IMR-90 (cell line): ENCODE measurements at regions not wholly inside any gene's neighbourhood (a gene's known extent, or its start where the extent isn't known, plus 50 kb on each side); places are given as distances from the start of the nearest gene placed in this dataset.

ENCODE experiments used
- ATAC-seq: fragments of 200-7000 bp; cut with Tn5 transposase; 2 replicates; pipeline ENCODE4 v1.9.1; 2020; ENCODE audit warnings: low read depth, mild to moderate bottlenecking, moderate library complexity
- BruUV-seq: library from RNA; stranded (reverse); fragments of 400-500 nt; replicated peaks from 2 replicates; lab custom pipeline; 2021; lab: Mats Ljungman, UMichigan
- CTCF ChIA-PET: fragments of 300-600 bp; formaldehyde crosslinking; extraction: SDS; loops from one replicate; lab custom pipeline; 2021; ENCODE audit warnings: antibody characterized with exemption; lab: Yijun Ruan, JAX
- POLR2A ChIA-PET: fragments of 300-600 bp; sonication (Branson Sonifier 250); formaldehyde crosslinking; loops from one replicate; lab custom pipeline; 2022; ENCODE audit warnings: antibody characterized with exemption; ENCODE audit not compliant: unreplicated experiment; lab: Charles Lee
- DNase-seq: peaks from one replicate; pipeline ENCODE4 v3.0.0; 2013
- H2AFZ ChIP-seq: replicated peaks from 2 replicates; pipeline ENCODE3; 2013; ENCODE audit warnings: low read length, mild to moderate bottlenecking; ENCODE audit not compliant: poor library complexity
- H2AK5ac ChIP-seq: 2 replicates; pipeline ENCODE4 v1.6.1; 2013; ENCODE audit warnings: low read depth, low read length, inconsistent platforms
- H2AK9ac ChIP-seq: replicated peaks from 2 replicates; pipeline ENCODE3; 2013; ENCODE audit warnings: mild to moderate bottlenecking, low read depth, low read length, moderate library complexity; ENCODE audit not compliant: poor library complexity
- H2BK120ac ChIP-seq: 2 replicates; pipeline ENCODE4 v1.6.1; 2013; ENCODE audit warnings: low read depth, low read length, inconsistent platforms
- H2BK15ac ChIP-seq: 3 replicates; pipeline ENCODE4 v1.6.1; 2013; ENCODE audit warnings: low read depth, low read length, inconsistent platforms
- H2BK20ac ChIP-seq: 2 replicates; pipeline ENCODE4 v1.6.1; 2013; ENCODE audit warnings: low read depth, mild to moderate bottlenecking, inconsistent platforms, low read length, moderate library complexity
- H2BK5ac ChIP-seq: 2 replicates; pipeline ENCODE4 v1.6.1; 2013; ENCODE audit warnings: mild to moderate bottlenecking, low read depth, low read length, inconsistent platforms; ENCODE audit not compliant: poor library complexity, severe bottlenecking
- H3K14ac ChIP-seq: replicated peaks from 2 replicates; pipeline ENCODE4 v1.6.1; 2013; ENCODE audit warnings: low read depth, low read length, inconsistent platforms
- H3K18ac ChIP-seq: 2 replicates; pipeline ENCODE4 v1.6.1; 2013; ENCODE audit warnings: low read depth, low read length, control low read depth
- H3K23ac ChIP-seq: 2 replicates; pipeline ENCODE4 v1.6.1; 2013; ENCODE audit warnings: low read depth, low read length, inconsistent platforms
- H3K27ac ChIP-seq: 2 replicates; pipeline ENCODE4 v1.5.1; 2013; ENCODE audit warnings: mild to moderate bottlenecking, control low read depth, low read length; ENCODE audit not compliant: insufficient read depth
- H3K27me3 ChIP-seq: 2 replicates; pipeline ENCODE4 v1.6.1; 2013; ENCODE audit warnings: low read length; ENCODE audit not compliant: control insufficient read depth, insufficient read depth
- H3K36me3 ChIP-seq: 2 replicates; pipeline ENCODE4 v1.6.1; 2013; ENCODE audit warnings: low read length, mixed read lengths; ENCODE audit not compliant: control insufficient read depth, insufficient read depth
- H3K4ac ChIP-seq: 2 replicates; pipeline ENCODE4 v1.6.1; 2013; ENCODE audit warnings: low read depth, low read length, inconsistent platforms
- H3K4me1 ChIP-seq: 2 replicates; pipeline ENCODE4 v1.6.1; 2013; ENCODE audit warnings: low read length, mixed read lengths; ENCODE audit not compliant: control insufficient read depth, insufficient read depth
- H3K4me2 ChIP-seq: 2 replicates; pipeline ENCODE4 v1.6.1; 2013; ENCODE audit warnings: low read depth, mild to moderate bottlenecking, control low read depth, low read length, moderate library complexity
- H3K4me3 ChIP-seq: 2 replicates; pipeline ENCODE4 v1.5.1; 2013; ENCODE audit warnings: low read depth, mild to moderate bottlenecking, control low read depth, low read length, moderate library complexity; ENCODE audit not compliant: insufficient read depth
- H3K56ac ChIP-seq: 2 replicates; pipeline ENCODE4 v1.6.1; 2013; ENCODE audit warnings: low read length, inconsistent platforms; ENCODE audit not compliant: insufficient read depth; ENCODE audit errors: extremely low read depth
- H3K79me1 ChIP-seq, 2 experiments: 2 replicates each; pipeline ENCODE4 v1.6.1; 2013; ENCODE audit warnings: low read length in 2 of 2, inconsistent platforms in 1 of 2, low read depth in 1 of 2
- H3K9ac ChIP-seq: 2 replicates; pipeline ENCODE4 v1.6.1; 2013; ENCODE audit warnings: low read depth, low read length, control low read depth
- H3K9me1 ChIP-seq: 2 replicates; pipeline ENCODE4 v1.6.1; 2013; ENCODE audit warnings: low read length, inconsistent platforms; ENCODE audit not compliant: insufficient read depth
- H3K9me3 ChIP-seq: 2 replicates; pipeline ENCODE4 v1.6.1; 2013; ENCODE audit warnings: low read length; ENCODE audit not compliant: control insufficient read depth, insufficient read depth
- H4K20me1 ChIP-seq: 2 replicates; pipeline ENCODE4 v1.6.1; 2013; ENCODE audit warnings: low read length, inconsistent platforms; ENCODE audit not compliant: insufficient read depth
- H4K5ac ChIP-seq: 2 replicates; pipeline ENCODE4 v1.6.1; 2013; ENCODE audit warnings: mild to moderate bottlenecking, low read depth, low read length, control low read depth
- H4K8ac ChIP-seq, 2 experiments: 2 replicates each; pipeline ENCODE4 v1.6.1; 2013; ENCODE audit warnings: low read depth in 2 of 2, low read length in 2 of 2, control low read depth in 1 of 2, inconsistent platforms in 1 of 2
- H4K91ac ChIP-seq: 2 replicates; pipeline ENCODE4 v1.6.1; 2013; ENCODE audit warnings: low read depth, low read length, inconsistent platforms; ENCODE audit not compliant: insufficient read depth
- BHLHE40 ChIP-seq: fragments of 150-350 bp; IDR thresholded peaks from 2 replicates; pipeline ENCODE4 v1.6.1; 2016; ENCODE audit warnings: mild to moderate bottlenecking, low read depth, low read length
- CEBPB ChIP-seq: IDR thresholded peaks from 2 replicates; pipeline ENCODE4 v1.6.1; 2012; ENCODE audit warnings: low read depth, low read length, improper control_type of control experiment
- CTCF ChIP-seq: conservative IDR thresholded peaks from 2 replicates; pipeline ENCODE4 v1.5.1; 2012; ENCODE audit warnings: mild to moderate bottlenecking, low read depth, low read length, improper control_type of control experiment
- WGBS, 2 experiments: methylation state at CpG; one replicate each; pipeline versions ENCODE4 v1.1.5 to v1.1.7; 2013; ENCODE audit warnings: missing lambda C conversion rate in 2 of 2; ENCODE audit not compliant: insufficient read length in 1 of 2; ENCODE audit errors: extremely low coverage in 2 of 2; 5-methylcytosine and 5-hydroxymethylcytosine counted together
- dilution Hi-C: fragments of 300-500 bp; cut with HindIII; formaldehyde crosslinking; loops from one replicate; pipeline ENCODE4 v1.14.3; 2018; ENCODE audit warnings: low sequenced_read_pairs; ENCODE audit not compliant: unreplicated experiment
- in situ Hi-C: fragments of 300-500 bp; cut with MboI; formaldehyde crosslinking; loops from 3 replicates; pipeline ENCODE4 v1.14.3; 2019; ENCODE audit warnings: low sequenced_read_pairs, inconsistent platforms, mixed read lengths
- intact Hi-C: fragments of 100-400 bp; cut with micrococcal nuclease; formaldehyde crosslinking; loops from 2 replicates; pipeline ENCODE4 v1.10.0; 2022
- TF ChIP-seq, protein P1 (sequence below): fragments of 150-350 bp; IDR thresholded peaks from 2 replicates; pipeline ENCODE4 v1.6.1; 2016; ENCODE audit warnings: low read depth, mild to moderate bottlenecking, low read length, moderate library complexity, borderline replicate concordance
- TF ChIP-seq, protein P2 (sequence below): fragments of 150-350 bp; IDR thresholded peaks from 2 replicates; pipeline ENCODE4 v1.6.1; 2017; ENCODE audit warnings: mild to moderate bottlenecking, antibody characterized with exemption, low read length, low read depth

DNA sequence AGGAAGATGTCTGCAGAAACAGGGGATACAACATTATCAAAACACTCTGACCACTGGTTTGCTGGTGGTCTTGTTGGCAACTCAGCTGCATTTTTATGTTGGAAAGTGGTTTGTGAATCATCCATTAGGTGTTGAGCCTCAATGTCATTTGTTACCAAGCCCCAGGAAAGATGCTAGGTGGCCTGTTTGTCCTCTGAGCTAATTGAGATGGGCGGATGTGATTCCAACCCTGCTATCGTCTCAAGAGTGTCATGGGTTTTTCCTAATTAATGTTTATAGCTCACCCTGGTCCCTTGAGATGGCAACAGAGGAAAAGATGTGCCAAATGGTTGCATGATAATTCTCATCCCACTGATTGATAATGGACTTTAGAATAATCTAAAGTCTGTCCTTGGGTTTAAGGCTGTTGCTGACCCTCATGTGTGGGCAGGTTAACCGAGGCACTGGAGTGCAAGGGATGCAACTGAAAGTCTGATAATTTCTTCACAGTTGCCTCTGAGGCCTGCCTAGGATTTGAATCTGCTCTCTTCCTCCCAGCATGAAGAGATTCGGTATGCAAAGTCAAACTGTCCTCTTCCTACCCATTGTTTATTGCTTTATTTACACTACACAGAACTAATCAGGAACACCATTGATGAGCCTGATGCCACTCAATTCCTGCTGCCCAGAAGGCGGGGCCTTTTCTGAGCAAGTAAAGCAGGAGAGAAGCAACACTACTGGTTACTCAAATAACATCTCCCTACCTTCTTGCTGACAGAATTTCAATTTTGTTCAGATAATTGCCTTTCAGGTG is 166.2 kb upstream of the TBC1D5 start:
- H3K18ac ChIP-seq, result no peak overlapping the region
- no peak overlapping the region for H3K56ac ChIP-seq
- CTCF ChIA-PET, result no interaction called here
- H3K4ac ChIP-seq, result no peak overlapping the region
- BruUV-seq, result no TSS peak
- H3K4me3 ChIP-seq, result no peak overlapping the region
- dilution Hi-C loops, result no loop called here
- no peak for DNase-seq
- no peak overlapping the region for H4K91ac ChIP-seq
- no peak overlapping the region for H3K14ac ChIP-seq
- ATAC-seq, result no peak
- H3K27me3 ChIP-seq, result no peaks in the 10 kb centered on the region
- H3K4me2 ChIP-seq, result no peak overlapping the region
- H3K79me1 ChIP-seq, result no peaks in the 10 kb centered on the region
- no peak overlapping the region for H2AK5ac ChIP-seq
- no peaks in the 10 kb centered on the region for H3K9me1 ChIP-seq
- no peak overlapping the region for H2BK15ac ChIP-seq
- no peak overlapping the region for H2BK5ac ChIP-seq
- WGBS, 2 experiments, result 6% methylated on average over 2 of the region's 5 CpGs; no CpG with 5 or more reads in 1 of the 2 experiments
- H3K9me3 ChIP-seq, result no peaks in the 10 kb centered on the region
- H4K8ac ChIP-seq, result no peak overlapping the region
- intact Hi-C loops, result no loop called here
- H2AFZ ChIP-seq, result no peak overlapping the region
- POLR2A ChIA-PET, result no interaction called here
- no peak overlapping the region for H2BK120ac ChIP-seq
- no peak overlapping the region for H2AK9ac ChIP-seq
- no peaks in the 10 kb centered on the region for H3K4me1 ChIP-seq
- TF ChIP-seq CEBPB (no peak), CTCF (no peak), BHLHE40 (no peak)
- TF ChIP-seq, protein P1, sequence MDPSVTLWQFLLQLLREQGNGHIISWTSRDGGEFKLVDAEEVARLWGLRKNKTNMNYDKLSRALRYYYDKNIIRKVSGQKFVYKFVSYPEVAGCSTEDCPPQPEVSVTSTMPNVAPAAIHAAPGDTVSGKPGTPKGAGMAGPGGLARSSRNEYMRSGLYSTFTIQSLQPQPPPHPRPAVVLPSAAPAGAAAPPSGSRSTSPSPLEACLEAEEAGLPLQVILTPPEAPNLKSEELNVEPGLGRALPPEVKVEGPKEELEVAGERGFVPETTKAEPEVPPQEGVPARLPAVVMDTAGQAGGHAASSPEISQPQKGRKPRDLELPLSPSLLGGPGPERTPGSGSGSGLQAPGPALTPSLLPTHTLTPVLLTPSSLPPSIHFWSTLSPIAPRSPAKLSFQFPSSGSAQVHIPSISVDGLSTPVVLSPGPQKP, result no peak
- TF ChIP-seq, protein P2, sequence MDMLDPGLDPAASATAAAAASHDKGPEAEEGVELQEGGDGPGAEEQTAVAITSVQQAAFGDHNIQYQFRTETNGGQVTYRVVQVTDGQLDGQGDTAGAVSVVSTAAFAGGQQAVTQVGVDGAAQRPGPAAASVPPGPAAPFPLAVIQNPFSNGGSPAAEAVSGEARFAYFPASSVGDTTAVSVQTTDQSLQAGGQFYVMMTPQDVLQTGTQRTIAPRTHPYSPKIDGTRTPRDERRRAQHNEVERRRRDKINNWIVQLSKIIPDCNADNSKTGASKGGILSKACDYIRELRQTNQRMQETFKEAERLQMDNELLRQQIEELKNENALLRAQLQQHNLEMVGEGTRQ, result no peak
- H3K27ac ChIP-seq, result no peak overlapping the region
- H3K36me3 ChIP-seq, result no peaks in the 10 kb centered on the region
- H4K20me1 ChIP-seq, result no peaks in the 10 kb centered on the region
- no peak overlapping the region for H4K5ac ChIP-seq
- no peak overlapping the region for H2BK20ac ChIP-seq
- H3K23ac ChIP-seq, result no peak overlapping the region
- in situ Hi-C loops, result no loop called here
- no peak overlapping the region for H3K9ac ChIP-seq
